PFSK-1 (cell line): ENCODE measurements at regions not wholly inside any gene's neighbourhood (a gene's known extent, or its start where the extent isn't known, plus 50 kb on each side); places are given as distances from the start of the nearest gene placed in this dataset.

Experiments used
- FOXP2 ChIP-seq: optimal IDR thresholded peaks from 2 replicates; pipeline ENCODE3; 2011; ENCODE audit warnings: borderline replicate concordance, control low read depth, inconsistent platforms; ENCODE audit not compliant: insufficient read depth; ENCODE audit errors: extremely low read length, extremely low read depth
- POLR2AphosphoS5 ChIP-seq: IDR thresholded peaks from 2 replicates; pipeline ENCODE4 v1.6.1; 2012; ENCODE audit warnings: low read depth, mild to moderate bottlenecking, control low read depth, low read length, moderate library complexity
- REST ChIP-seq, 2 experiments: IDR thresholded peaks; 2 replicates each; pipeline versions ENCODE4 v1.6.1 to v1.8.0; 2011 to 2012; ENCODE audit warnings: low read depth in 2 of 2, low read length in 2 of 2, control low read depth in 1 of 2, inconsistent platforms in 1 of 2, mild to moderate bottlenecking in 1 of 2, moderate library complexity in 1 of 2; ENCODE audit not compliant: insufficient read depth in 1 of 2
- SIN3A ChIP-seq: IDR thresholded peaks from 2 replicates; pipeline ENCODE4 v1.6.1; 2012; ENCODE audit warnings: mild to moderate bottlenecking, low read length, moderate library complexity, borderline replicate concordance; ENCODE audit not compliant: insufficient read depth
- TAF1 ChIP-seq: IDR thresholded peaks from 2 replicates; pipeline ENCODE4 v1.6.1; 2012; ENCODE audit warnings: low read length, control low read depth, borderline replicate concordance; ENCODE audit not compliant: insufficient read depth

GRCh38 chr11:128235426-128235825, 351.9 kb downstream of the ETS1 start:
- TF ChIP-seq REST (IDR thresholded peaks at IDR 0.05; ENCODE audit: insufficient read depth in 1 of 2, low read depth in 2 of 2, low read length in 2 of 2) (no peak), SIN3A (no peak), TAF1 (no peak), FOXP2 (no peak), POLR2AphosphoS5 (no peak)

GRCh38 chr11:128234143-128234542, 353.2 kb downstream of the ETS1 start:
- TF ChIP-seq TAF1 (no peak), FOXP2 (no peak), REST (IDR thresholded peaks at IDR 0.05; ENCODE audit: insufficient read depth in 1 of 2, low read depth in 2 of 2, low read length in 2 of 2) (no peak), SIN3A (no peak), POLR2AphosphoS5 (no peak)

GRCh38 chr11:128232588-128232987, 354.8 kb downstream of the ETS1 start:
- TF ChIP-seq TAF1 (no peak), REST (IDR thresholded peaks at IDR 0.05; ENCODE audit: insufficient read depth in 1 of 2, low read depth in 2 of 2, low read length in 2 of 2) (no peak), SIN3A (no peak), FOXP2 (no peak), POLR2AphosphoS5 (no peak)

- TF ChIP-seq FOXP2 (no peak), SIN3A (no peak), REST (IDR thresholded peaks at IDR 0.05; ENCODE audit: insufficient read depth in 1 of 2, low read depth in 2 of 2, low read length in 2 of 2) (no peak), POLR2AphosphoS5 (no peak), TAF1 (no peak)
Observed at GRCh38 chr11:128231845-128232410, 355.4 kb downstream of the ETS1 start.

- TF ChIP-seq TAF1 = no peak
Observed at GRCh38 chr11:128227466-128227865, 359.9 kb downstream of the ETS1 start.
